OCI-LY1 (cell line): ENCODE measurements at regions not wholly inside any gene's neighbourhood (a gene's known extent, or its start where the extent isn't known, plus 50 kb on each side); places are given as distances from the start of the nearest gene placed in this dataset.

ENCODE experiments used
- H2AFZ ChIP-seq: fragments of 200-600 bp; sonication (generic), shearing (Covaris generic); 2 replicates; pipeline ENCODE4 v1.6.0; 2014; ENCODE audit warnings: antibody characterized with exemption, mild to moderate bottlenecking, low read length
- H3F3A ChIP-seq: fragments of 200-600 bp; sonication (generic), shearing (Covaris generic); 2 replicates; pipeline ENCODE4 v1.6.0; 2014; ENCODE audit warnings: mild to moderate bottlenecking, antibody characterized with exemption, low read length, moderate library complexity; ENCODE audit not compliant: insufficient read depth
- H3K27ac ChIP-seq: fragments of 200-600 bp; sonication (generic); 2 replicates; pipeline ENCODE4 v1.5.1; 2014; ENCODE audit warnings: low read length, mixed run types, mild to moderate bottlenecking, low read depth; ENCODE audit not compliant: poor library complexity, severe bottlenecking
- H3K27me3 ChIP-seq: fragments of 200-600 bp; sonication (generic); 2 replicates; pipeline ENCODE4 v1.6.0; 2014; ENCODE audit warnings: antibody characterized with exemption, mild to moderate bottlenecking, low read length, moderate library complexity; ENCODE audit not compliant: insufficient read depth
- H3K36me3 ChIP-seq: fragments of 200-600 bp; sonication (generic); 2 replicates; pipeline ENCODE4 v1.6.1; 2014; ENCODE audit warnings: mild to moderate bottlenecking, antibody characterized with exemption, low read length, moderate library complexity, mixed read lengths; ENCODE audit not compliant: insufficient read depth
- H3K4me1 ChIP-seq: fragments of 200-600 bp; sonication (generic); 2 replicates; pipeline ENCODE4 v1.5.1; 2014; ENCODE audit warnings: mild to moderate bottlenecking, low read length, moderate library complexity; ENCODE audit not compliant: insufficient read depth, severe bottlenecking
- H3K4me2 ChIP-seq: fragments of 200-600 bp; sonication (generic), shearing (Covaris generic); 2 replicates; pipeline ENCODE4 v1.6.1; 2014; ENCODE audit warnings: low read length
- H3K4me3 ChIP-seq: fragments of 200-600 bp; sonication (generic); 2 replicates; pipeline ENCODE4 v1.5.1; 2014; ENCODE audit warnings: low read length, low read depth, mild to moderate bottlenecking, mixed read lengths; ENCODE audit not compliant: poor library complexity, severe bottlenecking
- H3K79me2 ChIP-seq: fragments of 200-600 bp; shearing (Covaris generic); 2 replicates; pipeline ENCODE4 v1.6.1; 2016; ENCODE audit warnings: mixed run types, low read length, mixed read lengths; ENCODE audit not compliant: insufficient read depth
- H3K9ac ChIP-seq: fragments of 200-600 bp; sonication (generic), shearing (Covaris generic); 2 replicates; pipeline ENCODE4 v1.6.1; 2014; ENCODE audit warnings: mild to moderate bottlenecking, low read length, mixed read lengths
- H3K9me2 ChIP-seq: fragments of 200-600 bp; sonication (generic), shearing (Covaris generic); 2 replicates; pipeline ENCODE4 v1.6.1; 2014; ENCODE audit warnings: low read depth, mild to moderate bottlenecking, low read length, mixed read lengths
- H3K9me3 ChIP-seq: fragments of 200-600 bp; shearing (Covaris generic); 2 replicates; pipeline ENCODE4 v1.6.1; 2014; ENCODE audit warnings: low read length, mixed read lengths
- H4K20me1 ChIP-seq: fragments of 200-600 bp; sonication (generic), shearing (Covaris generic); 2 replicates; pipeline ENCODE4 v1.6.0; 2016; ENCODE audit warnings: mild to moderate bottlenecking, low read length; ENCODE audit not compliant: insufficient read depth
- EZH2 ChIP-seq: fragments of 200-600 bp; sonication (generic), shearing (Covaris generic); IDR thresholded peaks from 2 replicates; pipeline ENCODE4 v1.8.0; 2017; ENCODE audit warnings: borderline replicate concordance, mixed run types, mild to moderate bottlenecking, antibody characterized with exemption, low read length, moderate library complexity, mixed read lengths
- TF ChIP-seq, protein P1 (sequence below): fragments of 200-600 bp; sonication (generic), shearing (Covaris generic); IDR thresholded peaks from 2 replicates; pipeline ENCODE4 v1.5.1; 2017; ENCODE audit warnings: mild to moderate bottlenecking, antibody characterized with exemption, low read length, moderate library complexity, mixed read lengths

DNA sequence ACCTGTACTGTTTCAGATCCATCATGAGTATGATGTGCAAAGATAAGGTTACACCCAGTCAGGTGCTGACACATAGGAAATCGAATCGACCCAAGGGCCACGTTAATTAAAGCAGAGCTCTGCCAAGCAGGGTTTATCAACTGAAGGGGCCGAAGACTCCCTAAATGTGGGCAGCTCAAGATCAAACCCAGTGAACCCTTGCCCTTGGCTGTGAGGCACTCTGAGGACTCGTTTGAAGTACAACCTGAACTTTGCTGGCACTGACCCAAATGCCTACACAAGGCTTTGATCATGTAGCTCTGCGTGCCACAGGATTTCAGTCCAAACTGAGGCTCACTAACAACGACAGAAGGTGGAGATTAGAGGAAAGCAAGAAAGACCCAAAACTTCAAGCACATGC is 352.1 kb downstream of the MTX2 start:
- Histone ChIP-seq H3K9ac (no peak overlapping the region), H3K36me3 (no peaks in the 10 kb centered on the region), H3K9me3 (no peaks in the 10 kb centered on the region), H3K4me2 (no peak overlapping the region), H2AFZ (no peak overlapping the region), H3K27me3 (no peaks in the 10 kb centered on the region), H3F3A (no peaks in the 10 kb centered on the region), H3K79me2 (no peaks in the 10 kb centered on the region), H3K4me1 (no peaks in the 10 kb centered on the region), H3K4me3 (no peak overlapping the region), H4K20me1 (no peaks in the 10 kb centered on the region), H3K27ac (no peak overlapping the region), H3K9me2 (no peaks in the 10 kb centered on the region)
- TF ChIP-seq, protein P1, sequence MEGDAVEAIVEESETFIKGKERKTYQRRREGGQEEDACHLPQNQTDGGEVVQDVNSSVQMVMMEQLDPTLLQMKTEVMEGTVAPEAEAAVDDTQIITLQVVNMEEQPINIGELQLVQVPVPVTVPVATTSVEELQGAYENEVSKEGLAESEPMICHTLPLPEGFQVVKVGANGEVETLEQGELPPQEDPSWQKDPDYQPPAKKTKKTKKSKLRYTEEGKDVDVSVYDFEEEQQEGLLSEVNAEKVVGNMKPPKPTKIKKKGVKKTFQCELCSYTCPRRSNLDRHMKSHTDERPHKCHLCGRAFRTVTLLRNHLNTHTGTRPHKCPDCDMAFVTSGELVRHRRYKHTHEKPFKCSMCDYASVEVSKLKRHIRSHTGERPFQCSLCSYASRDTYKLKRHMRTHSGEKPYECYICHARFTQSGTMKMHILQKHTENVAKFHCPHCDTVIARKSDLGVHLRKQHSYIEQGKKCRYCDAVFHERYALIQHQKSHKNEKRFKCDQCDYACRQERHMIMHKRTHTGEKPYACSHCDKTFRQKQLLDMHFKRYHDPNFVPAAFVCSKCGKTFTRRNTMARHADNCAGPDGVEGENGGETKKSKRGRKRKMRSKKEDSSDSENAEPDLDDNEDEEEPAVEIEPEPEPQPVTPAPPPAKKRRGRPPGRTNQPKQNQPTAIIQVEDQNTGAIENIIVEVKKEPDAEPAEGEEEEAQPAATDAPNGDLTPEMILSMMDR: no peak
- TF ChIP-seq EZH2: no peak

DNA sequence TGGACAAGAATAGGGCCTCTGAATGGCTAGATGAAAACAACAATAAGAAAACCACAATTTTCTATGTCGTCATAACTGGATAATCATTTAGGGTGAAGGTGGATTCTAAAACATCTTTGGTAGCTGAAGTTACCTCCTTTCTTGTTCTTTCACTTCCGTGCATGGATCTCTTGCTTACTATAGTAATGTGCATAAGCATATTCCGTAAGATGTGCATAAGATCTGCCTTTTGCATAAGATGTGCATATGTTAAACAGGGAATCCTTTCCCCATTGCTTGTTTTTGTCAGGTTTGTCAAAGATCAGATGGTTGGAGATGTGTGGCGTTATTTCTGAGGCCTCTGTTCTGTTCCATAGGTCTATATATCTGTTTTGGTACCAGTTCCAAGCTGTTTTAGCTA is 353.6 kb downstream of the MTX2 start:
- Histone ChIP-seq H3K27me3 (no peaks in the 10 kb centered on the region), H3K4me1 (no peaks in the 10 kb centered on the region), H3F3A (no peaks in the 10 kb centered on the region), H3K36me3 (no peaks in the 10 kb centered on the region), H3K4me3 (no peak overlapping the region), H3K79me2 (no peaks in the 10 kb centered on the region), H3K9ac (no peak overlapping the region), H3K4me2 (no peak overlapping the region), H4K20me1 (no peaks in the 10 kb centered on the region), H3K9me3 (no peaks in the 10 kb centered on the region), H3K27ac (no peak overlapping the region), H2AFZ (no peak overlapping the region), H3K9me2 (no peaks in the 10 kb centered on the region)
- TF ChIP-seq EZH2: no peak
- TF ChIP-seq, protein P1: no peak

DNA sequence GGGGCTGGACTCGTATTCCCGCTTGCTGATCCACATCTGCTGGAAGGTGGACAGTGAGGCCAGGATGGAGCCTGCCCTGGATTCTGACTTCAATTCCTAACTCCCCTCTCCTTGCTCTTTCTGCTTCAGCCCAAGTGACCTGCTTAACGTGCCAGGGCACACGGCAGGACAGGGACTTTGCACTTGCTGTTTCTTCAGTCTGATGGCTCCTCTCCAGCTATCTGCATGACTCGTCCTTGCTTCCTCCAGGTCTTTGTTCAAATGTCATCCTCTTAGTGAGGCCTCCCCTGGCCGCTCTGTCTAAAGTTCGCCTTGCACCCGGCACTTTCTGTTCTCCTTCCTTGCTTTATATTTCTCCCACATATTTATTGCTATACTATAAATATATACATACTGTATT is 357.6 kb downstream of the MTX2 start:
- Histone ChIP-seq H4K20me1 (no peaks in the 10 kb centered on the region), H3K4me2 (no peak overlapping the region), H2AFZ (no peak overlapping the region), H3K4me1 (no peaks in the 10 kb centered on the region), H3K36me3 (no peaks in the 10 kb centered on the region), H3K9me3 (no peaks in the 10 kb centered on the region), H3K9ac (no peak overlapping the region), H3K79me2 (no peaks in the 10 kb centered on the region), H3F3A (no peaks in the 10 kb centered on the region), H3K9me2 (no peaks in the 10 kb centered on the region), H3K4me3 (no peak overlapping the region), H3K27me3 (no peaks in the 10 kb centered on the region), H3K27ac (no peak overlapping the region)
- no peak for TF ChIP-seq EZH2
- TF ChIP-seq, protein P1: no peak
